ENCODE measurements at regions not wholly inside any gene's neighbourhood (a gene's known extent, or its start where the extent isn't known, plus 50 kb on each side); places are given as distances from the start of the nearest gene placed in this dataset.
A peak's percentile ranks its signal among the peaks of the same experiment; 100 is the strongest.
"Not testable (repeated sequence)": the region's sequence is repeated elsewhere in the genome, so short reads cannot be mapped to it uniquely, and the experiment has no call there.

GRCh38 chr6:149127212-149127611 is 190.3 kb upstream of the TAB2 start:
- no peak for DNase-seq

DNA sequence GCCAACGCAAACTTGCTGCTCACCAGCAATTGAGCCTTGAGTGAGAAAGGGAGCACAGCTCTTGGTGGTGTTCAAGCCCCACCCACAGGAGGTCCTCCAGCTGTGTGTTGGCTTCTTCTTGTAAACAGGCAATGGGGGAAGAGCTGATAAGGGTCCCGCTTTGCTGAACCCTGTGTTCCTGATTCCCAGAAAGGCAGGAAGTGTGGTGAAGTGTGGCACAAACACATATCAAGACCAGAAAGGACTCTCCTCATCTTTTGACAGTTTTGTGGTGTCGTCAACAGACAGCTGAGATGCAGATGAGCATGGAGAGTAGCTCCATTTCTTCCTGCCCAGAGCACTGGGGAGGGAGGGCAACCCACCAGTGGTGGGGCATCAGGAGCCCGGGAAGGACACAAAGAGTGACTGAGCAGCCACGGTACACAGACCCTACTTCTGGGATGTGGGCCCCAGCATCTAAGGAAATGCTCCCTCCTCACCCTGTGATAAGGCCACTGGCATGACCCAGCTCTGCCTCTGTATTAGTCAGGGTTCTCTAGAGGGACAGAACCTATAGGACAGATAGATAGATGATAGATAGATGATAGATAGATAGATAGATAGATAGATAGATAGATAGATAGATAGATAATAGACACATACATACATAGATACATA is 188.9 kb upstream of the TAB2 start:
- DNase-seq, result peak; percentile 47 to 72

GRCh38 chr6:149129371-149130077 is 188.0 kb upstream of the TAB2 start:
- DNase-seq, result peak in 1 of 2 donors; percentile 12

GRCh38 chr6:149130090-149130489 is 187.4 kb upstream of the TAB2 start:
- DNase-seq, result no peak

DNA sequence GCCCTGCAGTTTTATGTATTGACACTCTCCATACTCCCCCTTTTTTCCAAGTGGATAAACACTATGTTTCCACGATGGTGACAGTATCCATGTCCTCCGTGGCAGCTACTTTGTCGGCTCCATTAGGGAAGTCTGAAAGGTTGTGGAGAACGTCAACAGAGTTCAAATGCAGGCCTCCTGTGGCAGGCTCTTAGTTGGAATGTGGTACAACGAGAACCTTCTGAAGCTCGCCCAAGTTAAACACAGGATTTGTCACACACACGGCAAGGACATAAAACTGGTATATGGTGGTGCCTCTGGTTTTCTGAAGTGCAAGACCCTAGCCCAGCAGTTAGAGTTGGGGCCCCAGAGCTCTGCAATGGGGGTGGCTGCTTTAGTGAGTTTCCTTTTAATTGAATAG is 187.0 kb upstream of the TAB2 start:
- DNase-seq, result no peak

DNA sequence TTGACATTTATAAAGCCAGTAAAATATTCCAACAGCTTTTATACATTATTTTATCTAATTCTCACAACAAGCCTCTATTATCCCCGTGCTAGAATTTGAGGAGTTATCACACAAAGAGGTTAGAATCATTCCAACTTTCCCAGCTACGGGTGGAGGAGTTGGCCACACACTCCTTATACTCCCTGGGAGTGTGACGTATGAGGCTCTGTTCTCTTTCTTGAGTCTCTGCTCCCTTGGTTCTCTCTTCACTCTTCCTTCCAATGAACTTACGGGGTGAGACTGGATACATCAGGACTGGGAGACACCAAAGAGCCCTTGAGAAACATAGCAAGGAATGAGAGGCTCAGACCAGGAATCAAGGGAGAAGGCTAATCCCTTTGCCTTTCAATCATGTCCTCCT is 185.6 kb upstream of the TAB2 start:
- no peak for DNase-seq

DNA sequence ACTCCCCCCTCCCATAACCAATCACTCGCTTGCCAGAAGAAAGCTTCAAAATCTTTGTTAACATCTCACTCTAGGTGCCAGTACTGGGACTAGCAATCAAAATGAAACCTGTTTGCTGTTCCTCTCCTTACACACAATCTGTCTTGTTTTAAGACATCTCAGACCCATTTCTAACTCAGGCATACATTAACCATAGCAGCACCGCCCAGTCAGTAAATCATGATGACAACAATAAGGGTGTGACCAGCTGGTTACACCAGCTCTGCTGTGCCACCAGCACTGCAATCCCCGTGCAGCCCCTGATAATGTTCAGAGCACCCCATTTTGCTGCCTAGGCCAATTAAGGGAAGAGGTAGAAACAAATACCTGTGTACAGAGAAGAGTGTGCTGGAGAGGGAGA is 185.2 kb upstream of the TAB2 start:
- no peak for DNase-seq

GRCh38 chr6:149134511-149134933 is 183.0 kb upstream of the TAB2 start:
- no peak for DNase-seq

GRCh38 chr6:149135809-149136208 is 181.7 kb upstream of the TAB2 start:
- no peak for DNase-seq

GRCh38 chr6:149136273-149136912 is 181.1 kb upstream of the TAB2 start:
- no peak for DNase-seq

- DNase-seq, result no peak
These were observed 180.6 kb upstream of the TAB2 start for GRCh38 chr6:149136913-149137286.

GRCh38 chr6:149137594-149137993 is 179.9 kb upstream of the TAB2 start:
- DNase-seq, result no peak

DNA sequence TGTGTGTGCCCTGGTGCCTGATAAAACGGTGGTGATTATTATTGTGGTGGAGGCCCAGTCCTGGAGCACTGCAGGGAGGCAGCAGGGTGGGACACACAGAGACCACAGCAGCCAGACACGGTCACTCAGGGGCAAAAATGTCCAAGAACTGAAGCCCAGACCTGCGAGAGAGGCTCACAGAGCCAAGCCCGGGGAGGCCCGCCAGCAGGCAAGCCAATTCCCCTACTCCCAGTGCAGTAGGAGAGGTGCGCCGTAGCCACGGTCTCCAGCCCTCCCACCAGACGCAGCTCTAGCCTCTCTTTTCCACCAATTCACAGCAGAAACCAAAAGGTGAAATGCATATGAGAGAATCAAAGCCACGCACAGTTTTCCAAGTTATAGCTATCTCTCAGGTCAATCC is 179.4 kb upstream of the TAB2 start:
- no peak for DNase-seq

GRCh38 chr6:149138699-149139294 is 178.7 kb upstream of the TAB2 start:
- DNase-seq, result no peak

DNA sequence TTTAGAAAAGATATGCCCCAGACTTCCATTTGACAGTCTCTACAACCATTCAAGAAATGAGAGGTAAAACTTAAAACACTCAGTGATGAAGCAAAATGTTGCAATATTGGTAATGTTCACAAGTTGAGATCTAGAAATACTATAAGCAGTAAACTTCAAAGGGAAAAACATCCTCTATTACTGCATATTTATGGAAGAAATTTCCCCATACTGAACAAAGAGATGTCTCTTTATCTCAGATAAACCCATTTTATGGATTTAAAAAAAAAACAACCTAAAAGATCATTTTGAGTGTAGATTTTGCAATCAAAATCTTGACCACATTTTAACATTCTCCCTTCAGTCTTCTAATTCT is 177.8 kb upstream of the TAB2 start:
- DNase-seq, result no peak

GRCh38 chr6:149140137-149140909 is 177.2 kb upstream of the TAB2 start:
- DNase-seq, result peak; percentile 38 to 81

- peak in 1 of 2 donors; percentile 85 for DNase-seq
These were observed 176.6 kb upstream of the TAB2 start for GRCh38 chr6:149140910-149141290.

DNA sequence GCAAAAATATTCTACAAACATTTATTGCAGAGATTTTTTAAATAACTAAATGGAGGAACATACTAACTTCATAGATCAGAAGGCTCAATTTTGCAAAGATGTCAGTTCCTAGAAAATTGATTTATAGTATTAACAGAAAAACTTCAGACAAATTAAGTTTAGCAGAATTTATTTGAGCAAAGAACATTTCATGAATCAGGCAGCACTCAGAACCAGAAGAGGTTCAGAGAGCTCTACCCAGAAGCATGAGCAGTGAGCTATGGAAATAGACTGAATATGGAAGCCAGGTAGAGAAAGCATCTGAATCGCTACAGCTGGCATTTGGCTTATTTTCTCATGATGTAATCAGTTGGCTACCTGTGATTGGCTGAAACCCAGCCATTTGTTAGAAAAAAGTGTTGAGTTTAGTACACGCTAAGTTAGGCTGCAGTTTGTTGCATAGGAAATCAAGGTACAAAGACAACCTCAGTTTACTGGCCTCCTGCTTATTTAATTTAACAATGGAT is 174.5 kb upstream of the TAB2 start:
- DNase-seq, result no peak

DNA sequence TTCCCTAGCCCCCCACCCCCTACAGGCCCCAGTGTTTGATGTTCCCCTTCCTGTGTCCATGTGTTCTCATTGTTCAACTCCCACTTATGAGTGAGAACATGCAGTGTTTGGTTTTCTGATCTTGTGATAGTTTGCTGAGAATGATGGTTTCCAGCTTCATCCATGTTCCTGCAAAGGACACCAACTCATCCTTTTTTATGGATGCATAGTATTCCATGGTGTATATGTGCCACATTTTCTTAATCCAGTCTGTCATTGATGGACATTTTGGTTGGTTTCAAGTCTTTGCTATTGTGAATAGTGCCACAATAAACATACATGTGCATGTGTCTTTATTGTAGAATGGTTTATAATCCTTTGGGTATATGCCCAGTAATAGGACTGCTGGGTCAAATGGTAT is 171.7 kb upstream of the TAB2 start:
- not testable (repeated sequence) for DNase-seq

DNA sequence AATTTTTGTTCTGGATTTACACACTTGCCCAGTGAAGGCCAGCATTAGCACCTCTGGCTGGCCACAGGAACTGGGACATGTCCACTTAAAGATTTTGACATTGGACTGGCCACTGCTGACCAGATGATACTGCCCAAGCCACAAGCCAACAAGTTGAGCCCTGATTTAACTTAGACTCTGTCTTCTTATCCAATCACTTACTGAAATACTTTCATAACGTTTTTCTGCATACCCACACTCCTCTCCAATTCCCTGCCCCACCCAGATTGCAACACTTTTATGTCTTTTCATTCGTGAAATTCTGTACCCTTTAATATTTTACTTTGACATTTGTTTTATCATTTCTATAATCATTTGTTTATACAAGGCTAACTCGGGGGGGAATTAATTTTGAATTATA is 170.3 kb upstream of the TAB2 start:
- DNase-seq, result no peak

- peak in 1 of 2 donors; percentile 78 for DNase-seq
These were observed 169.4 kb upstream of the TAB2 start for GRCh38 chr6:149147938-149148718.

DNA sequence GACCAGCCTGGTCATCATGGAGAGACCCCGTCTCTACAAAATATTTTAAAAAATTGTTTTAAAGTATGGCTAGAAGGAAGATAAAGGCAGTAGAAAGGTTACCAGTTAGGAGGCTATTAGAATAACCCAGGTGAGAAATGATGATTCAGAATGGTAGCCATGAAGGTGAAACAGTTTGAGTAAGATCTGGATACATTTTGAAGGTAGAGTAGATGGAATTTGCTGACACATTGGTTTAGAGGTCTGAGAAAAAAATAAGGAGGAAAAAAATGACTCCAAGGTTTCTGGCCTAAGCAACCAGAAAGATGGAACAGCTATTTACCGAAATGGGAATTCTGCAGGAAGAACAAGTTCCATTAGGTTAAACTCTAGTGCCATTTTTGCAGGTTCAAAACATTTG is 167.9 kb upstream of the TAB2 start:
- no peak for DNase-seq

Measured in CD4-positive, alpha-beta T cell treated with Interferon alpha-2 for 1 hour (primary cell).